HL-60 (cell line): ENCODE measurements at regions not wholly inside any gene's neighbourhood (a gene's known extent, or its start where the extent isn't known, plus 50 kb on each side); places are given as distances from the start of the nearest gene placed in this dataset.

ENCODE experiments used
- CTCF ChIP-seq: IDR thresholded peaks from one replicate; pipeline ENCODE4 v1.5.1; 2011; ENCODE audit warnings: low read length, control low read depth, inconsistent platforms; ENCODE audit not compliant: insufficient read depth
- REST ChIP-seq: IDR thresholded peaks from 2 replicates; pipeline ENCODE4 v1.6.1; 2012; ENCODE audit warnings: low read depth; ENCODE audit not compliant: insufficient replicate concordance

- TF ChIP-seq REST = no peak
- no peak for TF ChIP-seq CTCF
Measured at GRCh38 chr2:216914491-216914890, 54.6 kb upstream of the TNP1 start.
